ENCODE measurements at regions not wholly inside any gene's neighbourhood (a gene's known extent, or its start where the extent isn't known, plus 50 kb on each side); places are given as distances from the start of the nearest gene placed in this dataset.

DNA sequence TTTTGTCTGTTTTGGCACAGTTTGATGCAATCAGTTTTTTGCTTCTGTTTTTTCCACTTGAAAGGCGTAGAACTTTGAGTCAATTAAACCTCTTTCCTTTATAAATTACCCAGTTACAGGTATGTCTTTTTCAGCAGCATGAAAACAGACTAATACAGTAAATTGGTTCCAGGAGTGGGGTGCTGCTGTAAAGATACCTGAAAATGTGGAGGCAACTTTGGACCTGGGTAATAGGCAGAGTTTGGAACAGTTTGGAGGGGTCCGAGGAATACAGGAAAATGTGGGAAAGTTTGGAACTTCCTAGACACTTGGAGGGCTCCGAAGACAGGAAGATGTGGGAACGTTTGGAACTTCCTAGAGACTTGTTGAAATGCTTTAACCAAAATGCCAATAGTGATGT is 2022.2 kb downstream of the MAT2B start:
- DNase-seq (ENCODE audit: extremely low read depth, low read depth, low spot score) = no peak

DNA sequence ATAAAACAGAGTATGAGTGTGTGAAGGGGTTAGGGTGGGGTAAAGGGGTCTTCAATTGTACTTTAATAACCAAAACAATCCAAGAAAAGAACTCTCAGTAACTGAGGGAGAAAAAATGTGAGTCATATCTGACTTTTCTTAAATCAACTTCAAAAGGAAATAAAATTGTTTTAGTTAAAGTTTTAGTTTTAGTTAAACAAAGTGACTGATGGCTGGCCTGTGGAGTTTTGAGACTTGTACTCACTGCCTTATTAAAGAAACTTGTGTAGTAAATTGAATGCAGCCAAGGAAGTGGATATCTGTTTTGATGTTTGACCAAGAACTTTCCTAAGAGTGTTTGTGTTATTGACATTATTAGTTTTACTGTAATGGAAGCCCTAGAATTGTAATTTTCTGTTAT is 2032.6 kb downstream of the MAT2B start:
- DNase-seq (ENCODE audit: extremely low read depth, low read depth, low spot score) = no peak

DNA sequence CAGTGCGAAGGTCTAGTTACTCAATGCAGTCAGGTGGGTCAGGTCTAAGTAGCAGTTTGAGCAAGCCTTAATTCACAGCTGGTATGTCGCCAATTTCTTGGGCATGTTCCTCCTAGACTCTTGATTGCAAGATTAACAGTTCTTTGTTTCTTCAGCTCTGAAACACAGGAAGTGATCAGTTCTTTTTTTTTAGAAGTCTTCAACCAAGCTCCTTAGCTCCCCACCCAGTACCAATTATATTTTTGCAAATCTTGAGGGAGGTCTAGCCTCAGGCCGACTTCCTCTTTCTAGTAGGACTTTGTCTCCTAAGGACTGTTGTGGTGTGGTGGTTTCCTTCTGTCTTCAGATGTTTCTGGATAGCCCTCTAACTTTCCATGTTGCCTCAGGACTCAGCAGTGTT is 2054.2 kb downstream of the MAT2B start:
- no peak for DNase-seq (ENCODE audit: extremely low read depth, low read depth, low spot score)

DNA sequence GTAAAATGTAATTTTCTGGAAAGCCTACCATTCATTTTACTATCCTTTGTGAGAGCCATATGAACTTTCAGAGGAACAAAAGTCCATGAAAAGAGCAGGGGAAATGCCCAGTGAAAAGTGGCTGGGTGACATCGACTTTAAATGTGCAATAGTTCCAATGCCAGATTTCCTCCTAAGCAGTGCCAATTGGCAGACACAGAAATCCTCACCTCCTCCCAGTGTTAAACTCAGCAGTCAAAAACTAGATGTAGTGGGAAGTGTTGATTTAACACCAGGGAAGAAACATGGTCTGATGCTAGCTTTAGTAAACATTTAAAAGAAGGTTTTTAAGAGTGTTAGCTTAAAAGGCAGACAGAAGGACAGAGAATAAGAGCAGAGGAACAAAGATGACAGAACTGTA is 2055.2 kb downstream of the MAT2B start:
- no peak for DNase-seq (ENCODE audit: extremely low read depth, low read depth, low spot score)

DNA sequence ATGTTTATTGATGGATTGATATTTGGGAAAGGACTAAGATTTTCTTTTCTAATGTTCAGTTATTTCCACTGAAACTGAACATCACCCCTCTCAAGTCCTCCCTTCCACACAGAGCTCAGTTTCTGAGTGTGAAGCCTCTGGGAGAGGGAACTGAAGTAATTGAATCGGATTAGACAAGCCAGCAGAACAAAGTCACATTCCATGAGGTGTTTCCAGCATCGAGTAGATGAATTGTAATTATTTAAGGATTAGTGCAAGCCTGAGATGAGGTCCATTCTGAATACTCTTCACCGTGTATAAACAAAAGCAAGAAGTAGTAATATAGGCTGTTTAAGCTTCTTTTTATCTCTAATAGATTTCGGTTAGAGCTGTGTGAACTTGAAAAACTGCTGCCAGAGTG is 2060.5 kb downstream of the MAT2B start:
- DNase-seq (ENCODE audit: extremely low read depth, low read depth, low spot score) = no peak

DNA sequence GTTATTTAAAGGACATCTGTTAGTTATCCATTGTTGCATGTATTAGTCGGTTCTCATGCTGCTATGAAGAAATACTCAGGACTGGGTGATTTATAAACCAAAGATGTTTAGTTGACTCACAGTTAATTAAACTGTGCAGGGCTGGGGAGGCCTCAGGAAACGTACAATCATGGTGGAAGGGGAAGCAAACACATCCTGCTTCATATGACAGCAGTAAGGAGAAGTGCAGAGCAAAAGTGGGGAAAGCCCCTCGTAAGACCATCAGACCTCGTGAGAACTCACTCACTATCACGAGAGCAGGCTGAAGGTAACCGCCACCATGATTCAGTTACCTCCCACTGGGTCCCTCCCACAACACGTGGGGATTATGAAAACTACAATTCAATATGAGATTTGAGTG is 2064.1 kb downstream of the MAT2B start:
- no peak for DNase-seq (ENCODE audit: extremely low read depth, low read depth, low spot score)

DNA sequence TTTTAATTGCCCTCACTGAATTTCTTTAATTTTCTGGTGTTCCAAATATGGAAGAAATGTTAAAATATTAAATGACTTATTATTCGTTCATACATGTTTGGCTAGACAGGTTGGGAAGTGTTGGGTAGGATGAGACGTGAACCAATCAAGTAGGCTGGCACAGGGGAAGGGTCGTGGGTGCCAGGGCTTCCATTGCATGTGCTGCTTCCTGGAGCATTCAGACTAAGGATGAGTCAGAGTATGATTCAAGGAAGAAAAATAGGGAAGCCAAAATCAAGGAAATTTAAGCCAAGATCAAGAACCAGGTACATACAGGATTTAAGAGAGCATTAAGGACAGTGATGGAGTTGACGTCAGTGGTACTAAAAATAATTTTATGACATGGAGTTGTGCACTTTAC is 2068.0 kb downstream of the MAT2B start:
- DNase-seq (ENCODE audit: extremely low read depth, low read depth, low spot score) = no peak

DNA sequence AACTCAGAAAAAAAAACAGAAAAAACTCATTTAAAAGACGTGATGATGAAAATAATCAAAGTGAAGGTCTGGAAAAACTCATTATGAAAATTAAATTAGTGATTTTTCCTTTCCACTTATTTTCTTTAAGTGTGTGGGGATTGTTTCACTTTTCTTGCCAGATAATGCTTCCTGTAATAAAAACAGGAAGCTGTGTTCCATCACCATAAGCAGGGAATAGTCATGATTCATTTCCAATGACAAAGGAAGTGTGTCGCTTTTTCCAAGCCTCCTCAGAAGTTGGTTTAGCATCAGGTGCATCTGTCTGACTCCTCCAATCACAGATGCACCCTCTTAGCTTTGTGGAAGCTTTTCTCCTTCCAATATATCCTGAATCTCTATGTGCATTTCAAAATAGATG is 2068.7 kb downstream of the MAT2B start:
- DNase-seq (ENCODE audit: extremely low read depth, low read depth, low spot score) = no peak

DNA sequence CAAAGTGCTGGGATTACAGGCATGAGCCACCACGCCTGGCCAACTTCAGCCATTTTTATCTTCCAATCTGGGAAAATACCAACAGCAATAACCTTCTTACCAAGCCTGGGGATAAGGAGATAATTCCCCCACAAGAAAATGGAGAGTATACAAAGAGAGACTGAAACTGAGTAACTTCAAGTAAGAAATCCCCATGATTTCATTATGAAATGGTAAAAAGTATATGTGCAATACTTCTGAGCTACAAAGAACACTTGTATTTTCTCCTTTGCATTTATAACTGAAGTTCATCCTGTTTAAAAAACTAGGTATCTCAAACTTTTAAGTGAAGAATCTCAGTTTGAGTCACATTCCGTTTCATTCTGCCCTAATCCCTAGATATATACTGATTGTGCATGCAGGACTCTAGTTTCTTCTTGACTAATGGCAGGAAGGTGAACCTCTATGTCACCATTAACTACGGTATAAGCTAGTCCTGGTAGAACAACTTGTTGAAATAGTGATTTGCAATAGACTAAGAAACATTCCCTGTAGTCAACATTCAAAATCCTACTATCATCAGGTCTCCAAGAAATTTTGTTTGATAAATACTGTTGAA is 2071.4 kb downstream of the MAT2B start:
- DNase-seq (ENCODE audit: extremely low read depth, low read depth, low spot score) = no peak

DNA sequence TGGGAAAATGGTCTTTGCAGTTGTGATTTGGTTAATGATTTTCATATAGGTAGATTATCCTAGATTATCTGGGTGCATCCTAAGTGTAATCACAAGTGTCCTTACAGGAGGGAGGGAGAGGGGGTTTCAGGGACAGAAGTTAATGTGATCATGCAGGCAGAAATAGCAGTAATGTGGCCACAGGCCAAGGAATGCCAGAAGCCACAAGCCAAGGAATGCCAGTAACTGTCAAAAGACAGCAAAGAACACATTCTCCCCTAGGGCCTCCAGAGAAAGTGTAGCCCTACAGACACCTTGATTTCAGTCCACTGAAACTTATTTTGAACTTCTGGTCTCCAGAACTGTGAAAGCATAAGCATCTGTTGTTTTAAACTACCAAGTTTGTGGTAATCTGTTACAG is 2074.5 kb downstream of the MAT2B start:
- no peak for DNase-seq (ENCODE audit: extremely low read depth, low read depth, low spot score)

DNA sequence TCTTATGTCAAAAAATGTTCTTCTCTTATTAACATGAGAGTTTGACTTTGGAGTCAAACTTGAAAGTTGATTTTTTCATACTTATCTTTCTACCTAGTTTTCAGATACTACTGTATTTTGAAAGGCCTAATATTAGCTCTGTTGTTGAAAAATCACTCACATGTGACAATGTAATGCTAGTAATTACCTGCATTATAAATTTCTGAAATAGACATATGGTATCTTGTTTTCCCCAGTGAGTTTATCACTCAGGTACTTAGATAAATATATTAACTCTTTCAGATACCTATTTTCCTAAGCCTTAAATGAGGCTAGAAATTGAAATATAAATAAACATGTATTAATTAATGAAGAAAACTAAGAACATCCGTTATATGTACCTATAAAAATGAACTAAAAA is 2089.3 kb downstream of the MAT2B start:
- DNase-seq (ENCODE audit: extremely low read depth, low read depth, low spot score) = no peak

DNA sequence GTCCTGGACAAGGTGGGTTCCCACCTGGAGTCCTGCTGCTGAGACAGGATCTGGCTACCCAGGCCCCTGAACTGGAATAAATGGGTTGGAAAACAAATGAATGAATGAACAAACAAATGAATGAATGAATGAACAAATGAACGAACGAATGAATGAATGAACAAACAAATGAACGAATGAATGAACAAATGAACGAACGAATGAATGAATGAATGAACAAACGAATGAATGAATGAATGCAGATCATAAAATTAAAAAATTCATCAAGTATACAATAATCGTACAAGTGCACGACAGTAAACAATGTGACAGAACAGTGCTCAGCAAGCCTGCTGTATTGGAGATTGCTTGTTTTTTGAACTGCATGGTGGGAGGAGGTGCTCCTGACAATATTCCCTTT is 2097.1 kb downstream of the MAT2B start:
- no peak for DNase-seq (ENCODE audit: extremely low read depth, low read depth, low spot score)

DNA sequence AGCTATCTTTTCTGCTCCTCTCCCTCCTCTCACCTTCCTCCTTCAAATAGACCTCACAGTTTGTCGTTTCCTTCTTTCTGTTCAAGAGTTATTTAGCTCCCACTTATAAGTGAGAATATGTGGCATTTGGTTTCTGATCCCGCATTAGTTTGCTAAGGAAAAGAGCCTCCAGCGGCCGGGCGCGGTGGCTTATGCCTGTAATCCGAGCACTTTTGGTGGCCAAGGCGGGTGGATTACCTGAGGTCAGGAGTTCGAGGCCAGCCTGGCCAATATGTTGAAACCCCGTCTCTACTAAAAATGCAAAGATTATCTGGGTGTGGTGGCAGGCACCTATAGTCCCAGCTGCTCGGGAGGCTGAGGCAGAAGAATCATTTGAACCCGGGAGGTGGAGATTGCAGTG is 2101.6 kb downstream of the MAT2B start:
- DNase-seq (ENCODE audit: extremely low read depth, low read depth, low spot score) = no peak

DNA sequence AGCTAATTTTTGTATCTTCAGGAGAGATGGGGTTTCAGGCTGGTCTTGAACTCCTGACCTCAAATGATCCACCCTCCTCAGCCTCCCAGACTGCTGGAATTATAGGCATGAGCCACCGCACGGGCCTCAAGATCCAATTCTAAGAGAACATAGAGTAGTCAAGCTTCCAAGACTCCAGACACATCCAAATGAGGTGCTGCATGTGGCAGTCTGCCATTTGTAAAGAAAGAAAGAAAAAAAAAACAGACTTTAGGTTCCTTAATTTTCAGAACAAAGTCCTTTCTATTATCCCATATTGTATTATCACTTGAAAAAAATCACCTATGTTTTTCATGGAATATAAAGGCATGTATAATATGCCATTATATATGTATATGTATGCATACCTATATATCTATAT is 2104.5 kb downstream of the MAT2B start:
- no peak for DNase-seq (ENCODE audit: extremely low read depth, low read depth, low spot score)

DNA sequence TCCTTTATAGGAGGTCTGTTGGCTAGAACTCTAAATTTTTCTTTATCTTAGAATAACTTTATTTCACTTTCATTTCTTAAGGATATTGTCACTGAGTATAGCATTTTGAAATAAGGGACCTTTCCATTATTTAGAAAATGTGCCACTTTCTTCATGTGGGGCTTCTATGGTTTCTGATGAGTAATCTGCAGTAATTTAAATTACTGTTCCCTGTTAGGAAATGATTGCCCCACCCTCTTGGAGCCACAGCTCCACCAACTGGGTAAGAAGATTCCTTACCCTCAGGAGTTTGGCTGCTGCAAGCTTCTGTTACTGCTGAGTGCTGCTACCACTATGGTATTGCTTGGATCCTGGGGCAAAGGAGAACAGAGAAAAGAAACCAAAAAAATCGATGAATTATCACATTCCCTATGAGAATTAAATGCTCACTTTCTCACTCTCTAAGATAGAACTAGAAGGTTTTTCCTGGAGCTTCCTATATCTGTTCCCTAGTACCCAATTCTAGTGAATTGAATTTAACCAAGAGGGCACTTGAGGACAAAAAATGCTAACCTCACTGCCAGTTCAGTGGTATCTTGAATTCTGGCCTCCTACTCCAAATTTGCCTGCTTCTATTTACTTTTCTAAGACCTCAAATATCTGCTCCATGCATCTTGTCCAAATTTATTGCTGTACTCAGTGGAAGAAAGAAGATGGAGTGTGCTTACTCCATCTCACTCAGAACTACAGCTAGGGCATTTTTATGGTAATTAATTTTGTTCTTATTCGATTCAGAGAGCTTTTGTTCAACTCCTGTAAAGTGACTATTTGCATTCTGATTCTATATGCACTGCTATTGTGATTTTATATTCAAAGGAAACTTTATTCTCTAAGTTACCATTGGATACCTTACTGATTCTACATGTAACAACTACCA is 2111.3 kb downstream of the MAT2B start:
- no peak for DNase-seq (ENCODE audit: extremely low read depth, low read depth, low spot score)

DNA sequence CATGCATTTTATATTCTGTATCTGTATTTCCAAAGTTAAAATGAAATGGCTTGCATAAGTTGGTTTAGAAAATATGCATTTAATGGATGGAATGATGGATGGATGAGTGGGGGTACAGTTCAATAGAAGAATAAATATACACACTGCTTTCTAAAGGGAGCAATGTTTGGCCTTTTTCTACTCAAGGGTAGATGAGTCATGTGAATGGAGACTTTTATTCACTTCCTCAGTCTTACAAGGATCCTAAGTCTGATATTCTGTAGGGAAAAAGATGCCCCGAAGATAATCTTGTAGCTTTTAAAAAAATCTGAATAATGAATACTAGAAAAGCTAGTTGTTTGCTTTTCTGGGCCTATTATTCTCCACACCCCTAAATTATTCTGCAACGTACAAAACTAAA is 2112.1 kb downstream of the MAT2B start:
- DNase-seq (ENCODE audit: extremely low read depth, low read depth, low spot score) = no peak

DNA sequence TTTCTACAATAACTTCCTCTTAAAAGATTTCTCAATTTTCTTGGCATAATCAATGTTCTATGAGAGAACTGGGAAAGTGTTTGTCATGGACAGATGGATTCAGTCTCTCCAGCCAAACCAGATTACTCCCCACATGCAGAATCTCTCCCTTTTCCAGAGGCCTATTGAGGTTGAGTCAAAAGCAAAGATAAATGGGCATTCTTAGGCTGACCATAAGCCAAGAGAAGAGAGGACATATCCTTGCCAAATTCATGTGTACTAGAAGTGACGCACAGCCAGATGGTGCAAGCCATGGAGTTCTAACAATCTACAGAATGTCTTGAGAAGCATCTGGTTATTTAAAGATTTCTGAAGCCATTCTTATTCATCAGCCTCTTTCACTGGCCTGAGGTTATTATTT is 2115.0 kb downstream of the MAT2B start:
- DNase-seq (ENCODE audit: extremely low read depth, low read depth, low spot score) = no peak

DNA sequence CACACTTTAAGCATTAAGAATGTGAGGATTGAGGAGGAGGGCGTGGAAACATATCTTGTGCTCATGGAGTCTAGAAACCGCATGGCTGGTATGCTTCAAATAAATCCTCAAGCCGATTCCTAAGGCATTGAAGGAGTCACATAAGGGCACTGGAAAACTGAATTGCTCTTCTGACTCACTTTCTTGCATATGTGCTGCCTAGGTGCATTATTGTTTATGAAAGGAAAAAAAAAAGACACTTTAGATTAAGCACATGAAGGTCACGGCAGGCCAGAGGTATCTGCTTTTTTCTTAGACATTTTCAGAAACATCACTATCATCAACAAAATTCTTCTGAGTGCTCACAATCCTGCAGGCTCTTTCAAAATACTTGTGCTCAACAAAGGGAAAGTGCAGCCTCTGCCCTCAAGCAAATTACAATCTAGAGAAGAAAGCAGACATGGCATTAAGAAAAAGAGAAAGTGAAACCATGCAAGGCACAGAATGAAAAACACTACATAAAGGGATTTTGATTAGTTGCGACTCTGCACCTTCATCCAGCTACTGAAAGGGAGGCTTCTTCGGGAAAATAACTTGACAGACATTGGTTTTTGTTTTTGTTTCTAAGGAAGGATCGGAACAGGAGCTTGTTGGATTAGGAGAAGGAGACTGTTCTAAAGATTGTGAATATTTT is 2117.6 kb downstream of the MAT2B start:
- DNase-seq (ENCODE audit: extremely low read depth, low read depth, low spot score) = no peak

DNA sequence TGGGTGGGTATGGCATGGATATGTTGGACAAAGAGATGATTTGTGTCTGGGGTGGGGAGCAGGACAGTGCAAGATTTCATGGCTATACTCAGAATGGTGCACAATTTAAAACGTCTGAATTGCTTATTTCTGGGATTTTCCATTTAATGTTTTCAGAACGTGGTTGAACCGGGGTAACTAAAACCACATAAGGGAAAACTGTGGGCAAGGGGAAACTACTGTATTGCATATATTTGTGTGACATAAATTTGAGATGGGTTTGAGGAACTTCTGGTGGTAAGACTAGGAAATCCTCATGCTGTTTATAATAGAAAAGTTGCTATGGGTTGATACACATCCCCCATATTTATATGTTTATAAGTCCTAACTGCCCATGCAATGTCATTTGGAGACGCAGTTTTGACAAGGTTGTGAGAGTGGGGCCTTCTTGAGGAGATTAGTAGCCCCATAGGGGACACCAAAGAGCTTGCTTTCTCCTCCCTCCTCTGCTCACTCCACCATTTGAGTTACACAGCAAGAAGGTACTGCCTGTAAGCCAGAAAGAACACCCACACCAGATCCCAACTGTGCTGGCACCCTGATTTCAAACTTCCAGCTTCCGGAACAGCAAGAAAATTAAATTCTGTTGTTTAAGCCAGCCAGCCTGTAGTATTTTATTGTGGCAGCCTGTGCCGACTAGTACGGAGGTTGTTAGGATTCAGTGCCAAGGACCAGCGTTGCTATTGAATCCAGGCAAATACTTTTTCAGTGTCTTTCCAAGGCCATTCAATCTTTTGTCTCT is 2118.9 kb downstream of the MAT2B start:
- DNase-seq (ENCODE audit: extremely low read depth, low read depth, low spot score) = no peak

DNA sequence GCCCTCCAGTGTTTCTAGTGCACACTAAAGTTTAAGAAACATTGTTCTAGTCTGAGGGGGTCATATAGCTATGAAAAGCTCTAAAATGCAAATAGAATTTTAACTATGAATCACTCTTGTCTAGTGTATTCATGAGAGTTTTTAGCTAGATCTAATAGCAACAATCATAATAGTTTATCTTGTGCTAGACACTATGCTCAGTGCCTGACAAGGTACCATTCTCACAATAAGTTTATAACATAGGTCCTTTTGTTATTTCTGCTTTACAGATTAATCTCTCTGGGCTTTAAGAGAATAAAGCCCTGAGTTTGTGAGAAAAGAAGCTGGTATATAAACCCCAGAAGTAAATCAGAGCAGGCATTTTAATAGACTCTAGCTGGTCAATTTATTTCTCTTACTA is 2120.7 kb downstream of the MAT2B start:
- DNase-seq (ENCODE audit: extremely low read depth, low read depth, low spot score) = no peak

DNA sequence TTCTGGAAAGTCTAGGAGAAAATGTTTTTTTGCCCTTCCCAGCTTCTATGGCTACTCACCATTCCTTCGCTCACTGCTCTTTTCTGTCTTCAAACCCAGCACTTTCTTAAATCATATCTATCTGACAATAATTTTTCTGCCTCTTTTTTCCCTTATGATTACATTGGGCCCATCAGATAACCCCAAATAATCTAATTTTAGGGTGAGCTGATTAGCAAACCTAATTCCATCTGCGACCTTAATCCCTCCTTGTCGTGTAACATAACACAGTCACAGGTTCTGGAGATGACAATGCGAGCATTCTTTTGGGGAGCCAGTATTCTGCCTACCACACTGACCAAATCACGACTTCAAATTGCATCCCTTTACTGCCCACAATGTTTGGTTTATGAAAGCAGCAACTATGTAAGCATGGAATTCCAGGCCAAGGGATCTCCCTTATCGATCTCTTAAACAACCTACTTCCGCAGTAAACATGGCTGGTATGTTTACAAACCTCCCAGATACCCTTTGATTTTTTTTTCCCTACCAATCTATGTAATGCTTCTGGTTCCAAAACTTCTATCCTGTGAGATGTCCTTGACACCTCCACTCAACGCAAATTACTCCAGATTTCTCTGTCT is 2122.2 kb downstream of the MAT2B start:
- DNase-seq (ENCODE audit: extremely low read depth, low read depth, low spot score) = no peak
